HL-60 (cell line): ENCODE measurements at regions not wholly inside any gene's neighbourhood (a gene's known extent, or its start where the extent isn't known, plus 50 kb on each side); places are given as distances from the start of the nearest gene placed in this dataset.

Source experiments
- DNase-seq, 2 experiments: peaks; one replicate each; pipeline ENCODE4 v3.0.0-alpha.2; 2010 to 2020; ENCODE audit warnings: low read depth in 1 of 2, low spot score in 1 of 2
- H3K27ac ChIP-seq: fragments of 250-450 bp; sonication (Bioruptor Pico); replicated peaks from 2 replicates; pipeline ENCODE4 v1.5.1; 2020; ENCODE audit warnings: mild to moderate bottlenecking, moderate library complexity
- H3K27me3 ChIP-seq: fragments of 250-450 bp; sonication (Bioruptor Pico); 2 replicates; pipeline ENCODE4 v1.5.1; 2021; ENCODE audit warnings: mild to moderate bottlenecking, moderate library complexity; ENCODE audit not compliant: insufficient read depth, poor library complexity, severe bottlenecking
- H3K4me3 ChIP-seq: replicated peaks from 2 replicates; pipeline ENCODE4 v1.5.1; 2011; ENCODE audit warnings: mild to moderate bottlenecking, control low read depth, low read length; ENCODE audit not compliant: insufficient read depth
- GABPA ChIP-seq: IDR thresholded peaks from 2 replicates; pipeline ENCODE4 v1.6.1; 2012; ENCODE audit warnings: low read depth
- POLR2AphosphoS5 ChIP-seq: IDR thresholded peaks from 2 replicates; pipeline ENCODE4 v1.6.1; 2012; ENCODE audit warnings: low read depth
- SPI1 ChIP-seq: IDR thresholded peaks from 2 replicates; pipeline ENCODE4 v1.6.1; 2012; ENCODE audit warnings: low read depth, mild to moderate bottlenecking, borderline replicate concordance
- TF ChIP-seq, protein P1 (sequence below): IDR thresholded peaks from 2 replicates; pipeline ENCODE4 v1.6.1; 2012; ENCODE audit warnings: low read depth; ENCODE audit not compliant: insufficient replicate concordance
- TF ChIP-seq, protein P2 (sequence below): IDR thresholded peaks from one replicate; pipeline ENCODE4 v1.5.1; 2011; ENCODE audit warnings: low read length, control low read depth, inconsistent platforms; ENCODE audit not compliant: insufficient read depth

DNA sequence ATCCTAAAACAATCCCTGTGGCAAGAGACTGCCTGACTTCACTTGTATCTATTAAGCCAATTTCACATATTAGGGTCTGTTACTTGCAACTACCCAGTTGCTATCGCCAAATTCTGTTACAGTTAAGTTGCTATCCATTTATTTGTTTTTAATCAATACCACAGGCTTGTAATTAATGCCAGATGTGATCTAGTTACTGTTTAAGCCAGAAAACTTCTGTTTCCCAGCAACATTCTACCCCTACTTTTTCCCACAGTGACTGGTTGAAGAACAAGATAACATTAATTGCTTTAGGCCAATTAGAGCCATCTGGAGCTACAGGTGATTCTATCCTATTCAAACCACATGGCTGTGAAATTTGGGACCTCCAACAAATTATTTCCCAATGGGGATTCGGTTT is 131.3 kb downstream of the ALOX5 start:
- Histone ChIP-seq H3K27me3 (no peaks in the 10 kb centered on the region), H3K27ac (no peak overlapping the region), H3K4me3 (no peak overlapping the region)
- TF ChIP-seq POLR2AphosphoS5 (no peak), SPI1 (no peak), GABPA (no peak)
- TF ChIP-seq, protein P1, sequence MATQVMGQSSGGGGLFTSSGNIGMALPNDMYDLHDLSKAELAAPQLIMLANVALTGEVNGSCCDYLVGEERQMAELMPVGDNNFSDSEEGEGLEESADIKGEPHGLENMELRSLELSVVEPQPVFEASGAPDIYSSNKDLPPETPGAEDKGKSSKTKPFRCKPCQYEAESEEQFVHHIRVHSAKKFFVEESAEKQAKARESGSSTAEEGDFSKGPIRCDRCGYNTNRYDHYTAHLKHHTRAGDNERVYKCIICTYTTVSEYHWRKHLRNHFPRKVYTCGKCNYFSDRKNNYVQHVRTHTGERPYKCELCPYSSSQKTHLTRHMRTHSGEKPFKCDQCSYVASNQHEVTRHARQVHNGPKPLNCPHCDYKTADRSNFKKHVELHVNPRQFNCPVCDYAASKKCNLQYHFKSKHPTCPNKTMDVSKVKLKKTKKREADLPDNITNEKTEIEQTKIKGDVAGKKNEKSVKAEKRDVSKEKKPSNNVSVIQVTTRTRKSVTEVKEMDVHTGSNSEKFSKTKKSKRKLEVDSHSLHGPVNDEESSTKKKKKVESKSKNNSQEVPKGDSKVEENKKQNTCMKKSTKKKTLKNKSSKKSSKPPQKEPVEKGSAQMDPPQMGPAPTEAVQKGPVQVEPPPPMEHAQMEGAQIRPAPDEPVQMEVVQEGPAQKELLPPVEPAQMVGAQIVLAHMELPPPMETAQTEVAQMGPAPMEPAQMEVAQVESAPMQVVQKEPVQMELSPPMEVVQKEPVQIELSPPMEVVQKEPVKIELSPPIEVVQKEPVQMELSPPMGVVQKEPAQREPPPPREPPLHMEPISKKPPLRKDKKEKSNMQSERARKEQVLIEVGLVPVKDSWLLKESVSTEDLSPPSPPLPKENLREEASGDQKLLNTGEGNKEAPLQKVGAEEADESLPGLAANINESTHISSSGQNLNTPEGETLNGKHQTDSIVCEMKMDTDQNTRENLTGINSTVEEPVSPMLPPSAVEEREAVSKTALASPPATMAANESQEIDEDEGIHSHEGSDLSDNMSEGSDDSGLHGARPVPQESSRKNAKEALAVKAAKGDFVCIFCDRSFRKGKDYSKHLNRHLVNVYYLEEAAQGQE, result no peak
- TF ChIP-seq, protein P2, sequence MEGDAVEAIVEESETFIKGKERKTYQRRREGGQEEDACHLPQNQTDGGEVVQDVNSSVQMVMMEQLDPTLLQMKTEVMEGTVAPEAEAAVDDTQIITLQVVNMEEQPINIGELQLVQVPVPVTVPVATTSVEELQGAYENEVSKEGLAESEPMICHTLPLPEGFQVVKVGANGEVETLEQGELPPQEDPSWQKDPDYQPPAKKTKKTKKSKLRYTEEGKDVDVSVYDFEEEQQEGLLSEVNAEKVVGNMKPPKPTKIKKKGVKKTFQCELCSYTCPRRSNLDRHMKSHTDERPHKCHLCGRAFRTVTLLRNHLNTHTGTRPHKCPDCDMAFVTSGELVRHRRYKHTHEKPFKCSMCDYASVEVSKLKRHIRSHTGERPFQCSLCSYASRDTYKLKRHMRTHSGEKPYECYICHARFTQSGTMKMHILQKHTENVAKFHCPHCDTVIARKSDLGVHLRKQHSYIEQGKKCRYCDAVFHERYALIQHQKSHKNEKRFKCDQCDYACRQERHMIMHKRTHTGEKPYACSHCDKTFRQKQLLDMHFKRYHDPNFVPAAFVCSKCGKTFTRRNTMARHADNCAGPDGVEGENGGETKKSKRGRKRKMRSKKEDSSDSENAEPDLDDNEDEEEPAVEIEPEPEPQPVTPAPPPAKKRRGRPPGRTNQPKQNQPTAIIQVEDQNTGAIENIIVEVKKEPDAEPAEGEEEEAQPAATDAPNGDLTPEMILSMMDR, result no peak
- no peak for DNase-seq

DNA sequence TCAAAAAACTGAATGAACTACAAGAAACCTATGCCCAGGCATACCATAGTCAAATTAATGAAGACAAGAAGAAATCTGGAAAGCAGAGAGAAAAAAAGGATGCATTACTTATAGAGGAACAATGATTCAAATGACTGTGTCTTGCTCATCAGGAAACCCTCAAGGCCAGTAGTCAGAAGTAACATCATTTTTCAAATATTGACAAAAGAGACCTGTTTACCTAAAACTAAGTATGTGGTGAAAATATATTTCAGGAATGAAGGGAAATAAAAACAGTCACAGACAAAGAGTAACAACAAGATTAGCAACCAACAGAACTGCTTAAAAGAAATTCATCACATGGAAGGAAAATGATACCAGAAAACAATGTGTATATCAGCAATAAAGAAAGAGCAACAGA is 128.4 kb downstream of the ALOX5 start:
- Histone ChIP-seq H3K27me3 (no peaks in the 10 kb centered on the region), H3K27ac (no peak overlapping the region), H3K4me3 (no peak overlapping the region)
- no peak for DNase-seq
- TF ChIP-seq, protein P2, result no peak
- TF ChIP-seq, protein P1, result no peak
- no peak for TF ChIP-seq SPI1
- no peak for TF ChIP-seq GABPA
- TF ChIP-seq POLR2AphosphoS5, result no peak

DNA sequence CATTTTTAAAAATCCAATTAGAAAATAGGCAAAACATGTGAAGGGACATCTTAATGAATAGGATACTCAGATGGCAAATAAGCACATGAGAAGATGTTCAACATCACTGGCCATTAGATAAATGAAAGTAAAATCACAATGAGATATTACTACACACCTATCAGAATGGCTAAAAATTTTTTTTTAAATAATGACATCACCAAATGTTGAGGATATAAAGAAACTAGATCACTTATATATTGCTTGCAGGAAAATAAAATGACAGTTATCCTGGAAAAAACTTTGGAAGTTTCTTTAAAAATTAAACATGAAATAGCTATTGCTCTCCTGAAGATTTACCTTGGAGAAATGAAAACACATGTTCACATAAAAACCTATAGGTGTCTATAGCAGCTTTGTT is 127.8 kb downstream of the ALOX5 start:
- Histone ChIP-seq H3K4me3 (no peak overlapping the region), H3K27ac (no peak overlapping the region)
- no peak for DNase-seq

More for the DNA sequence above, 127.8 kb downstream of the ALOX5 start:
- TF ChIP-seq GABPA (no peak), POLR2AphosphoS5 (no peak), SPI1 (no peak)
- TF ChIP-seq, protein P2, result no peak
- TF ChIP-seq, protein P1, result no peak
- no peaks in the 10 kb centered on the region for H3K27me3 ChIP-seq
